Panc1 (cell line): ENCODE measurements at regions not wholly inside any gene's neighbourhood (a gene's known extent, or its start where the extent isn't known, plus 50 kb on each side); places are given as distances from the start of the nearest gene placed in this dataset.

Experiments used
- POLR2AphosphoS5 ChIP-seq: IDR thresholded peaks from 2 replicates; pipeline ENCODE4 v1.6.1; 2012; ENCODE audit warnings: mild to moderate bottlenecking, low read depth, low read length, moderate library complexity
- SIN3A ChIP-seq: IDR thresholded peaks from 2 replicates; pipeline ENCODE4 v1.6.1; 2012; ENCODE audit warnings: low read depth, mild to moderate bottlenecking, low read length, moderate library complexity, borderline replicate concordance; ENCODE audit not compliant: insufficient read depth
- TF ChIP-seq, protein P1 (sequence below): fragments of 450-650 bp; IDR thresholded peaks from 2 replicates; pipeline ENCODE4 v1.5.1; 2017; ENCODE audit warnings: mild to moderate bottlenecking

DNA sequence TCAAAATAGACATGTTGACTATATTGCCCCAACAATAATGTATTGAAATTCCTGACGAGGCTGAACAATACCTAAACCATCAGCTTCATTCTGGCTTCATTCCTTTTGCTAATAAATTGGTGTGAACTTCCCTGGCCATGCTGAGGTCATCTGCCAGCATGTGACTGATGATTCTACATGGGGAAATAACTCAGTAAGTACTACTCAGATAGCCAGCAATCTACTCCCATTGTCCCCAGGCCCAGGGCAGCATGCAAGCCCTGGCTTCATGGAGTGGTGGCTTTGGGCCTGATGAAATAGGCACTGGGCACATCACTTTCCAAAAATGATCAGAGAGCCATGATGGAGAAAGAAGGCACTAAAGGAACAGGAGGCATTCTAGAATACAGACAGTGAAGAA is 468.5 kb upstream of the PIK3C3 start:
- TF ChIP-seq, protein P1, sequence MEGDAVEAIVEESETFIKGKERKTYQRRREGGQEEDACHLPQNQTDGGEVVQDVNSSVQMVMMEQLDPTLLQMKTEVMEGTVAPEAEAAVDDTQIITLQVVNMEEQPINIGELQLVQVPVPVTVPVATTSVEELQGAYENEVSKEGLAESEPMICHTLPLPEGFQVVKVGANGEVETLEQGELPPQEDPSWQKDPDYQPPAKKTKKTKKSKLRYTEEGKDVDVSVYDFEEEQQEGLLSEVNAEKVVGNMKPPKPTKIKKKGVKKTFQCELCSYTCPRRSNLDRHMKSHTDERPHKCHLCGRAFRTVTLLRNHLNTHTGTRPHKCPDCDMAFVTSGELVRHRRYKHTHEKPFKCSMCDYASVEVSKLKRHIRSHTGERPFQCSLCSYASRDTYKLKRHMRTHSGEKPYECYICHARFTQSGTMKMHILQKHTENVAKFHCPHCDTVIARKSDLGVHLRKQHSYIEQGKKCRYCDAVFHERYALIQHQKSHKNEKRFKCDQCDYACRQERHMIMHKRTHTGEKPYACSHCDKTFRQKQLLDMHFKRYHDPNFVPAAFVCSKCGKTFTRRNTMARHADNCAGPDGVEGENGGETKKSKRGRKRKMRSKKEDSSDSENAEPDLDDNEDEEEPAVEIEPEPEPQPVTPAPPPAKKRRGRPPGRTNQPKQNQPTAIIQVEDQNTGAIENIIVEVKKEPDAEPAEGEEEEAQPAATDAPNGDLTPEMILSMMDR, result no peak
- TF ChIP-seq SIN3A (no peak), POLR2AphosphoS5 (no peak)
